Umbilical cord (tissue), 1 donor: ENCODE measurements at regions not wholly inside any gene's neighbourhood (a gene's known extent, or its start where the extent isn't known, plus 50 kb on each side); places are given as distances from the start of the nearest gene placed in this dataset.
"Not testable (repeated sequence)": the region's sequence is repeated elsewhere in the genome, so short reads cannot be mapped to it uniquely, and the experiment has no call there.

Source experiments
- DNase-seq: peaks from one replicate; pipeline ENCODE4 v3.0.0-alpha.2; 2015; ENCODE audit warnings: low spot score

DNA sequence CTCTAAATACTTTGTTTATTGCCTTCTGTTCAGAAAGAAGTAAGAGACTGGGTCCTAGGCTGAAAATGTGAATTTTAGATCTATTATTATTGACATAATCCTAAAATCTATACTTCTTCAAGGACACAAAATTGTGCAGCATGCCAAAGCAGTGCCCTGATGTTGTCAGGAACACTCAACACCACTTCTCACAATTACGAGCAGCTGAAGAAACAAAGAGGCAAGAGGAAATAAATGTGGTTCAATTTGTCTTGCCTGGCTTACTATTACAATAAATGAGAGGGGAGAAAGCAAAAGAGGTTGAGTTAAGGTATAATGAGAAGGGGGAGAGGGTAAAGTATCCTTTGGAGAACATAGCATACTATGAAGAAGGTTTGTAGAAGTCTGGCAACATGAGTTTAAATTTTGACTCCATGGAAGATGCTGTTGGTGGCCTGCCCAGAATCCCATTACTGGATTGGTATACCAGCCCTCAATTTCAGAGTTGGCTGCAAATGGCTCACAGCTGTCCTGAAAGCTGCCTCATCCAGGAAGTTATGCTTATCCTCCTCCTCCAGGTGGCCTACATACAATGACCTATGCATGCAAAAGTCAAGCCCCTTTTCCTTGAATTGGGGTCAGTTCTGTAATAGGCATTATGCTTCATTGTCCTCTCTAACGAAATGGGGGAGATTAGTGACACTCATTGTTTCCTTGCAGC lies 274.6 kb upstream of the SMIM30 start:
- DNase-seq: no peak

DNA sequence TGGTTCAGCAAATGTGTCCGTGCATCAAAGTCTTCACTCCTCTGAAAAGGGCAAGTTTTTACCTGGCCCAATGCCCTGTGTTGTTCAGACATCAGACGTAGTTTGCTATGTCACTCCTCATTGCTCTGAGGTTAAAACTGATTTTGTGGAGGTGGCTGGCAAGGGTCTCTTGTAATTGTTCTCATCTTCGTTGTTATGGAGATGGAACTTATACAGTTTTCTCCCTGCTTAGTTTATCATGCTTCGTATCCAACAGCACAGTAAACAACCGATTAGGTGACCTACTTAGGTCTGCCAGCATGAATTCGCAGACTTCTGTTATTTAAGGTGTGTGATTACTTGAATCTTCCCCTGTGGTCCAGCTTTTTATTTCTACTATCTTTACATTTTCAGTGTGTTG lies 274.1 kb upstream of the SMIM30 start:
- no peak for DNase-seq

- DNase-seq: no peak
Observed at GRCh38 chr7:113389112-113389646, 270.8 kb upstream of the SMIM30 start.

GRCh38 chr7:113383638-113384037 lies 265.3 kb upstream of the SMIM30 start:
- DNase-seq: no peak

- DNase-seq: no peak
Observed at GRCh38 chr7:113379746-113380145, 261.4 kb upstream of the SMIM30 start.

GRCh38 chr7:113374955-113375354 lies 256.6 kb upstream of the SMIM30 start:
- peak; percentile 98 for DNase-seq

DNA sequence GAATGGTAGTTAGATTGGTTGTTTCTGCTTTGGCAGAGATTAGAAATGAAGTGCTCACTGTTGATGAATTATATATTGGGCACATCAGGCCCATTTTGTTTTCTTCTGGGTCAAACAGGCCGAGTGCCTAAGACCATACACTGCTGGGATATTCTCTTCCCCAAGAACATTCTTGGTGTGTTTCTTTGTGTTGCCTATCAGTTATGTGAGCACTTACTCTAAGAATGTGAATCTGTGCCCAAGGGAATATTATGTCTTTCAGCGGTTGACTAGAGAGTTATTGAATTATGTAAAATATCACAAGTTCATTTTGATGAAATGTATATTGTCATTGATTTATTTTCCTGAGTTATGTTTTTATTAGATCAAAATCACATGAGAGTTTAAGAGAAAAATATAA lies 255.5 kb upstream of the SMIM30 start:
- no peak for DNase-seq

GRCh38 chr7:113371416-113372043 lies 253.2 kb upstream of the SMIM30 start:
- peak; percentile 93 for DNase-seq

GRCh38 chr7:113370910-113371309 lies 252.6 kb upstream of the SMIM30 start:
- DNase-seq: peak; percentile 90

DNA sequence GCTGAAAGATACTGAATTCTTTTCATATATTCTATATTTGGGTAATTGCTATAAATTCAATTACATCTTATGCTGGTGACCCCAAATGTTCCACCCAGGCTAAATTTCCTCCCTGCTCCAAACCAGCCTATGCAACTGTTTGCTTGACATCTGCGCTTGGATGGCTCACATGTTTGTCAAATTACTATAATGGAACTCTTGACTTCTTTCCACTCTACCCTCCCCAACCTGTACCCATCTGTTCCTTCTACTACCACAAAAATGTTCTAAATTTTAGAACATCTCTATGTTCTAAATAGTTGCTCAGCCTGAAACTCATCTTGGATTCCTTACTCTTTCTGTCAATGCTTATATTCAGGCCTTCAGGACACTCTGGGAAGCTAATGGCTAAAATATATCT lies 249.9 kb upstream of the SMIM30 start:
- DNase-seq: no peak

GRCh38 chr7:113367041-113367586 lies 248.8 kb upstream of the SMIM30 start:
- peak; percentile 77 for DNase-seq

DNA sequence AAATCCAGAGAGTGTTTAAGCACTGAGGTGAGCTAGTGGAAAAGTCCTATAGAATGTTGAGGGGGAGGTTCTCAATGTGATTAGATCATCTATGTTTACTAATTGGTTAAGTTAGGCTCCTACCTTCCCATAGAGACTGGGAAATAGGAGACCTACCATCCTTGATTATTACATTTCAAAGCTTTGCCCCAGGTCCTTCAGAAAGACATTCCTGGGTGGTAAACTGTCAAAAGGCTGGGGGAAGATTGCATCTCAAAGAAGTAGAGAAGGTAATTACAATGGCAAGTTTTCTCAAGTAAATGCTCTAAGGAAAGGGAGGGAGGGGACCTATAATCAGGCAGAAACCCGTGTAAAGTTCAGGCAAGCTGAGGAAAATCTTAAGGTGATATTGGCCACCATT lies 247.8 kb upstream of the SMIM30 start:
- DNase-seq: no peak

GRCh38 chr7:113349339-113349738 lies 231.0 kb upstream of the SMIM30 start:
- no peak for DNase-seq

DNA sequence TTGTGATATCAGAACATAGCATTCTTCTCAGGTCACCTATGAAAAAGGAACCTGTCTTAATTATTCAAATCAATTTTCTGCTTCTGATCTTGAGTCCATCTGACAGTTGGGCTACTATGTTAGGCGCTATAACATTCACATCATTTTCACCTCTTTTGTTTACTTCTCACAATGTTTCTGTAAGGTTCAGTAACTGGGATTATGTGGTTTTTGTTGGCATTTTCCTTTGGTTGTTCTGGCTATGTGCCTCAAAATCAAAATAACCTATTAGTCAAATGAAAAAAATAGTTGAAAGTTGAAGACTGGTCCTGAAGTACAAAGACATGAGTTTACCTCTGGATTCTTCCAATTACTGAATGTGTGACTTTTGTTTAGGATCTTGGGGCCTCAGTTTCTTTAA lies 221.3 kb upstream of the SMIM30 start:
- no peak for DNase-seq

DNA sequence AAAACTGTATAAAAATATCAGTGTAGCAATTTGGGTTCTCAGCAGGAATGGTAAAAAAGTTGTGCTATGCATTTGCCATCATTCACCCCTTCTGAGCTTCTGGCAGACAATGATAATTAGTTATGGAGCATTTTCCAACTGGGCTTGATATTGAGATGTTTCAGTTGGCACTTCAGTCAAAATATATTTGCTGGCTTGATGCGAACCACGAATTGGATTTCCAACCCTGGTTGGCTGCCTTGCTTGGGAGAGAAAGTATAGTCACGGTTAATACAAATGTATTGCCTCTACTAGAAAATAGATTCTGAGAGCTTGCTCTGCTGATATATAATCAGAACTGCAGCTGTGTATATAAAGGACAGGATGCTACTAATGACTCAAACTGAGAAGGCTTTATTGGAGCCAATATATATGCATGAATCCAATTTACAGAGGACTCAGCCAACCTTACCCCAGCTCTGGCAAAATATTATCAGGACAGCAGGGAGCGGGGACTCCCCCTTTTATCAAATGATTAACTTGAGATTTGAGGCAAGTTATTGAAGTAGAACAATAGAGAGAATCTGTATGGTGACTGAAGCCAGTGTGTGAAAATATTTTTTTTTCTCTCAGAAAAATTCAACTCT lies 219.8 kb upstream of the SMIM30 start:
- no peak for DNase-seq

DNA sequence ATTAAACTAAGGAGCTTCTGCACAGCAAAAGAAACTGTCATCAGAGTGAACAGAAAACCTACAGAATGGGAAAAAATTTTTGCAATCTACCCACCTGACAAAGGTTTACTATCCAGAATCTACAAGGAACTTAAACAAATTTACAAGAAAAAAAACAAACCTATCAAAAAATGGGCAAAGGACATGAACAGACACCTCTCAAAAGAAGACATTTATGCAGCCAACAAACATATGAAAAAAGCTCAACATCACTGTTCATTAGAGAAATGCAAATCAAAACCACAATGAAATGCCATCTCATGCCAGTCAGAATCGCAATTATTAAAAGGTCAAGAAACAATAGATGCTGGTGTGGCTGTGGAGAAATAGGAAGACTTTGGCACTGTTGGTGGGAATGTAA lies 218.5 kb upstream of the SMIM30 start:
- not testable (repeated sequence) for DNase-seq

DNA sequence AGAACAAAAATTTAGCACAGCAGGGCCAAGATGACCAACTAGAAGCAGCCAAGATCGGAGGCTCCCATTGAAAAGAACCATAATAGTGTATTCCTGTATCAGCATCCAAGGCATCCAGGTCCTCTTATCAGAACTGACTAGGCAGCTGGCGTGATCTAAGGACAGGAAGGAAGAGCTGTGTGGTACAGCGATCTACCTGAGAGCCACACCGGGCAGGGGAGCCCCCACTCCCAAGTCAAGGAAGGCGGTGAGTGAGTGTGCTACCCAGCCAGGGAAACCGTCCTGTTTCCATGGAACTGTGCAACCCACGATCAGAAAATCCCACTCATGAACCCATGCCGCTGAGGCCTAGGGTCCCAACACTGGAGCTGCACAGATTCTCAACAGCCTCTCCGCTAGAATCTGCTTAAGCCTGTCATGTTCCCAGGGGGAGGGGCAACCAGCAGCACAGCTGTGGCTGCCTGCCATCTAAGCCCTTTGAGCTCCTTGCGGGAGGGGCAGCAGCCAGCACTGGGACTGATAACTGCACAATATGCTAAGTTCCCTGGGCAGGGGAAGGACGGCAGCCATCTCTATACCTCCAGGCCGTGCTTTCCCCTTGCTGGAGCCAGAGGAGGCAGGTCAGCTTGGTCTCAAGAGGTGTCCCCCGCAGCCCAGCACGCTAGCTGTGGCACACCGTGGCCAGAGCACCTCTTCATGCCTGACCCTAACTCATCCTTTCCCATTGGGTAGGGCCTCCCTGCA lies 213.0 kb upstream of the SMIM30 start:
- no peak for DNase-seq

DNA sequence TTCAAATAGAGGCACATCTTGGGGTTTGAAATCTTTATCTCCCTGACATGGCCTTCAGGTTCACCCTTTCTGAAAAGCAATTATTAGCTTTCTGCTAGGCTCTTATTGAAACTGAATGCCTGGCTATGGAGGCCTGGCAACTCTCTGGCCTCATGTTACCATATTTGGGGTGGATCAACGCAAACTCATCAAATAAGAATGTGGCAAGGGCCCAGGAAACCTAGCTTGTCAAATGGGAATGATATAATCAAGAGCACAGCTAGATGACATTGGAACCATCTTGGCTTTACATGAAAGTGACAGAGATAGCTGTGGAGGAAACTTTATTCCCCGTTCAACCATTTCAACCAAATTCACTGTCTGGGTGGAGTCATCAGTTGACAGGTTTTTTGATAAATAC lies 202.8 kb upstream of the SMIM30 start:
- no peak for DNase-seq

- DNase-seq: no peak
Observed at GRCh38 chr7:113320419-113320818, 202.1 kb upstream of the SMIM30 start.

GRCh38 chr7:113314594-113314993 lies 196.2 kb upstream of the SMIM30 start:
- no peak for DNase-seq

DNA sequence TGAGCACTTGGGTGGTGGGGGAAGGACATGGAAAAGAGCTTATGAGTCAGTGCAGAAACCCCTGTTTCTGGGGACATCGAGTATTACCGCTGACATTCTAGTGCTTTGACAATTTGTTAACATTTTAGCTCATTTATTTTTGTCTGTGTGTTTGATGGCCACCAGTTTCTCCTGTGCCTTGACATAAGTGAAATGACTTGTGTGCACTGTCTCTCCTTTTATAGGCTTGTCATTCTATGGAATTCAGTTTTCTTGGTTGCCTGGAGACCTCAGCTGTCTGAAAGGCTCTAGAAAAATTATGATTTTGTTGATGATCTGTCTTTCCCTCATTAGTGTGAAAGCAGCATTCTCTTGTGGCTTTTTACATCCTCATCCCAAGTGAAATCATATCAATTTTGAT lies 190.0 kb upstream of the SMIM30 start:
- no peak for DNase-seq

- DNase-seq: no peak
Observed at GRCh38 chr7:113307147-113307546, 188.8 kb upstream of the SMIM30 start.
